OCI-LY3 (cell line): ENCODE measurements at regions not wholly inside any gene's neighbourhood (a gene's known extent, or its start where the extent isn't known, plus 50 kb on each side); places are given as distances from the start of the nearest gene placed in this dataset.

ENCODE experiments used
- H2AFZ ChIP-seq: fragments of 200-600, 300-600 bp; shearing (Covaris generic); 2 replicates; pipeline ENCODE4 v1.6.0; 2014; ENCODE audit warnings: antibody characterized with exemption, low read depth, low read length
- H3K27ac ChIP-seq: fragments of 200-600, 300-600 bp; sonication (generic); 2 replicates; pipeline ENCODE4 v1.5.1; 2014; ENCODE audit warnings: mild to moderate bottlenecking, low read length, moderate library complexity, mixed read lengths
- H3K27me3 ChIP-seq: fragments of 200-600, 300-600 bp; sonication (generic); 2 replicates; pipeline ENCODE4 v1.6.1; 2014; ENCODE audit warnings: low read depth, low read length, mixed read lengths
- H3K36me3 ChIP-seq: fragments of 200-600, 300-600 bp; sonication (generic); replicated peaks from 2 replicates; pipeline ENCODE3; 2014; ENCODE audit warnings: low read depth, low read length, mixed read lengths
- H3K4me1 ChIP-seq: fragments of 300-600, 200-600 bp; sonication (generic); 2 replicates; pipeline ENCODE4 v1.6.1; 2014; ENCODE audit warnings: low read length, mixed read lengths
- H3K4me2 ChIP-seq: fragments of 200-600, 300-600 bp; sonication (generic); 2 replicates; pipeline ENCODE4 v1.6.1; 2014; ENCODE audit warnings: low read length, mixed read lengths
- H3K4me3 ChIP-seq: fragments of 300-600, 200-600 bp; sonication (generic); 2 replicates; pipeline ENCODE4 v1.5.1; 2014; ENCODE audit warnings: antibody characterized with exemption, mild to moderate bottlenecking, low read length, moderate library complexity
- H3K79me2 ChIP-seq: fragments of 300-600, 200-600 bp; shearing (Covaris generic); 2 replicates; pipeline ENCODE4 v1.6.1; 2014; ENCODE audit warnings: mild to moderate bottlenecking, low read length, mixed read lengths
- H3K9ac ChIP-seq: fragments of 300-600, 200-600 bp; shearing (Covaris generic); 2 replicates; pipeline ENCODE4 v1.6.0; 2014; ENCODE audit warnings: mild to moderate bottlenecking, low read length, moderate library complexity
- H3K9me3 ChIP-seq: fragments of 200-600, 300-600 bp; shearing (Covaris generic); 2 replicates; pipeline ENCODE4 v1.6.1; 2014; ENCODE audit warnings: low read length, mixed read lengths; ENCODE audit not compliant: insufficient read depth
- H4K20me1 ChIP-seq: fragments of 200-600, 300-600 bp; sonication (generic); 2 replicates; pipeline ENCODE4 v1.6.1; 2016; ENCODE audit warnings: low read length, mixed read lengths; ENCODE audit not compliant: insufficient read depth
- EZH2phosphoT487 ChIP-seq: fragments of 200-600 bp; shearing (Covaris generic); IDR thresholded peaks from 2 replicates; pipeline ENCODE4 v1.6.1; 2018; ENCODE audit warnings: antibody characterized with exemption, mixed run types, low read depth
- TF ChIP-seq, protein P1 (sequence below): fragments of 200-600, 300-600 bp; sonication (generic); IDR thresholded peaks from 2 replicates; pipeline ENCODE4 v1.5.1; 2014; ENCODE audit warnings: antibody characterized with exemption, low read length, low read depth

DNA sequence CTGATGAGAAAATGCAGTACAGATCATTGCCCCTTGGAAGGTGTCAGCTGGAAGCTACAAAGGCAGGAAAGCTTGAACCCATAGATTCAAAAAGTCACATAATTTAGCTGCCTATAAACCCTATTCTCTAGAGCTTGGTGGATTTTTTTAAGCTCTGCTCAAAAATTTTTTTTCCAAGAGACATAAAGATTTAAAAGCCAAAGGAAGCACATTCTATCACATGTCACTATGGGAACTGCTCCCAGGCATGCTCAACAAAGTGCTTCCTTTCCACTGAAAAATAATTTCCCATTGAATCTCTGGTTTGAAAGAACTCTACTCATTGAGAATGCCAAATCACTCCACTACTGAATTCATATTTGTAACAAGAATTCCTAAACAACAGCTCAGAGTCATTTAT lies 419.8 kb downstream of the CETN3 start:
- H3K4me2 ChIP-seq = no peak overlapping the region
- no peaks in the 10 kb centered on the region for H3K36me3 ChIP-seq
- no peaks in the 10 kb centered on the region for H4K20me1 ChIP-seq
- H3K9ac ChIP-seq = no peak overlapping the region
- no peaks in the 10 kb centered on the region for H3K79me2 ChIP-seq
- TF ChIP-seq, protein P1, sequence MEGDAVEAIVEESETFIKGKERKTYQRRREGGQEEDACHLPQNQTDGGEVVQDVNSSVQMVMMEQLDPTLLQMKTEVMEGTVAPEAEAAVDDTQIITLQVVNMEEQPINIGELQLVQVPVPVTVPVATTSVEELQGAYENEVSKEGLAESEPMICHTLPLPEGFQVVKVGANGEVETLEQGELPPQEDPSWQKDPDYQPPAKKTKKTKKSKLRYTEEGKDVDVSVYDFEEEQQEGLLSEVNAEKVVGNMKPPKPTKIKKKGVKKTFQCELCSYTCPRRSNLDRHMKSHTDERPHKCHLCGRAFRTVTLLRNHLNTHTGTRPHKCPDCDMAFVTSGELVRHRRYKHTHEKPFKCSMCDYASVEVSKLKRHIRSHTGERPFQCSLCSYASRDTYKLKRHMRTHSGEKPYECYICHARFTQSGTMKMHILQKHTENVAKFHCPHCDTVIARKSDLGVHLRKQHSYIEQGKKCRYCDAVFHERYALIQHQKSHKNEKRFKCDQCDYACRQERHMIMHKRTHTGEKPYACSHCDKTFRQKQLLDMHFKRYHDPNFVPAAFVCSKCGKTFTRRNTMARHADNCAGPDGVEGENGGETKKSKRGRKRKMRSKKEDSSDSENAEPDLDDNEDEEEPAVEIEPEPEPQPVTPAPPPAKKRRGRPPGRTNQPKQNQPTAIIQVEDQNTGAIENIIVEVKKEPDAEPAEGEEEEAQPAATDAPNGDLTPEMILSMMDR = no peak
- no peak for TF ChIP-seq EZH2phosphoT487
- H3K4me3 ChIP-seq = no peak overlapping the region
- H3K27me3 ChIP-seq = no peaks in the 10 kb centered on the region
- no peak overlapping the region for H2AFZ ChIP-seq
- no peaks in the 10 kb centered on the region for H3K4me1 ChIP-seq
- H3K27ac ChIP-seq = no peak overlapping the region
- H3K9me3 ChIP-seq = no peaks in the 10 kb centered on the region

DNA sequence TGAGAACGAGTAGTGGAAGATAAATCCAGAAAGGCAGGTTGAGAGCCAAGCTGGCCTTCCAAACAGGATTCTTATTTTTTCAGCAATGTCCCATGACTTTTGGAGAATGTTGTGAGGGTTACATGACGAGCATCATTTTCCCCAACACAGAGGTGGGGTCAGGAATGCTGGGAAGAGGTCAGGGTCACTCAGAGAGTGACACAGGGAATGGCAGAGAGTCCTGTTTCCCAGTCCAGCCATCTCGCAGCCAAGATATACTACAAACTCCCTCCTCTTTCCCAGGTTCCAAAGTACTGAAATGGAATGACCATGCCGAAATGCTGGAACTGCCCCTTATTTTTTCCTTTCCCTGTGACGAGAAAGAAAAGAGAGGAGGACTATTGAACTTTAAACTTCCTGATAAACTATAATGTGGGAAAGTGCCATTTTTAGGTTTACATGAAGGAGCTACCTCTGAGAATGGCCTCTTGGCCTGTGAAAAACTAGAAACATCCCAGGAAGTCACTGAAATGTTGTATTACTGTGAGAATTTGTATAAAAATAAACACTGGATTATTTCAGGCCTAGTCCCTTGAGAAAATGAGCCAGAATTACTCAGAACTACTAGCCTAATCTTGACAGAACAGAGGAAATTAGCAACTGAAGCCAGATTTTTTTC lies 420.4 kb downstream of the CETN3 start:
- H3K4me1 ChIP-seq = no peaks in the 10 kb centered on the region
- no peak overlapping the region for H2AFZ ChIP-seq
- no peak overlapping the region for H3K4me2 ChIP-seq
- H3K9me3 ChIP-seq = no peaks in the 10 kb centered on the region
- TF ChIP-seq, protein P1 = no peak
- no peak for TF ChIP-seq EZH2phosphoT487
- no peaks in the 10 kb centered on the region for H3K79me2 ChIP-seq
- no peaks in the 10 kb centered on the region for H4K20me1 ChIP-seq
- no peak overlapping the region for H3K27ac ChIP-seq
- no peak overlapping the region for H3K4me3 ChIP-seq
- H3K27me3 ChIP-seq = no peaks in the 10 kb centered on the region
- H3K9ac ChIP-seq = no peak overlapping the region
- no peaks in the 10 kb centered on the region for H3K36me3 ChIP-seq

DNA sequence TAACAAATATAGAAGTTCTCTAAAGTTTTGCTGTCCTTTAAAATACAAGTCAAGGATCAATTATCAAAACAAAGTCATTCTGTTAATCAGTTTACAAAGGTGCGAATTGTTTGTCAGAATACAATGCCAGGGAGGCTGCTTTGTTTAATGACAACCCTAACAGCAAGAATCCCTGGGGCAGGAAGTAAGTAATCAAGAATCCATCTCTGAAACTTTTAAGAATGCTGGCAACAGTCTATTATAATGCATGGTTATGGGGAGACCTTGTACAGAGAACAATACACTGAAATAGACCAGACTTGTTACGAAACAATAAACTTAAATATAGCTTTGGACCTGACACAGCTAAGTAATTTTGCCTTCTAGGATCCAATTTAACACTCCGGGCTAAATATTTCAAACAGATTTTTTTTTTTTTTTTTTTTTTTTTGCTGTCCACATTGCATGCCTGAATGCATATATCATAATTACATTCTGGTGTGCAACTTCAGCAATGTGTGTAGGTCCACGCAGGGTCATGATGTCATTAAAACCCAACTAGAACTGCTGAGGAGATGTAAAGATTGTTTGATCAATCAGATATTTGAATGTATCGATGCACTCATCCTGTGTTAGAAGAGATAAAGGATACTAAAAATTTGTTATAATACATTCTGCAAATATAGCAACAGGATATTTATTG lies 421.3 kb downstream of the CETN3 start:
- no peaks in the 10 kb centered on the region for H3K79me2 ChIP-seq
- H3K4me3 ChIP-seq = no peak overlapping the region
- H3K9ac ChIP-seq = no peak overlapping the region
- TF ChIP-seq, protein P1 = no peak
- no peak for TF ChIP-seq EZH2phosphoT487
- H3K27me3 ChIP-seq = no peaks in the 10 kb centered on the region
- no peak overlapping the region for H2AFZ ChIP-seq
- no peaks in the 10 kb centered on the region for H3K36me3 ChIP-seq
- H4K20me1 ChIP-seq = no peaks in the 10 kb centered on the region
- no peaks in the 10 kb centered on the region for H3K4me1 ChIP-seq
- H3K4me2 ChIP-seq = no peak overlapping the region
- H3K9me3 ChIP-seq = no peaks in the 10 kb centered on the region
- H3K27ac ChIP-seq = no peak overlapping the region

DNA sequence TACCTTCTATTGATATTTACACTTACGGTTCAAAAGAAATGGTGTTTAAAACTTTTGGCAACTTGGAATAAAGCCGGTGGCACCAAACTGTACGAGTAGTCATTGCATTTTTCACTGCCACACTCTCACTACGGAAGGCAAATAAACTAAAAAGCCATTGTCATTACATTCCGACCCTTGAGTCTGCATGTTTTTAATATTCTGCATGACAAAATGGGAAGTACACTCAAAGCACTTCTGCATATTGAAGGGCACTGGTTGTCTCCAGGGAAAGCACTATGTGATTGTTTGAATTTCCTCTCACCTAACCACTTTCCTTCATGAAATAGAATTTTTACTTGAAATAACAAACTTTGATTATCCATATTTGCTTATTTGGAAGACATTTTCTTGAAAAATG lies 426.3 kb downstream of the CETN3 start:
- Histone ChIP-seq H3K4me1 (no peaks in the 10 kb centered on the region), H3K36me3 (no peaks in the 10 kb centered on the region), H2AFZ (no peak overlapping the region), H3K9me3 (no peaks in the 10 kb centered on the region), H3K27ac (no peak overlapping the region), H3K79me2 (no peaks in the 10 kb centered on the region), H3K27me3 (no peaks in the 10 kb centered on the region), H3K4me3 (no peak overlapping the region), H4K20me1 (no peaks in the 10 kb centered on the region), H3K9ac (no peak overlapping the region), H3K4me2 (no peak overlapping the region)
- no peak for TF ChIP-seq EZH2phosphoT487
- TF ChIP-seq, protein P1 = no peak
